NB4 (cell line): ENCODE measurements at regions not wholly inside any gene's neighbourhood (a gene's known extent, or its start where the extent isn't known, plus 50 kb on each side); places are given as distances from the start of the nearest gene placed in this dataset.

Source experiments
- DNase-seq: peaks from one replicate; pipeline ENCODE4 v3.0.0; 2010; ENCODE audit warnings: low read depth
- H3K4me3 ChIP-seq: one replicate; pipeline ENCODE4 v1.5.1; 2011; ENCODE audit warnings: mild to moderate bottlenecking, low read depth, low read length, moderate library complexity
- MYC ChIP-seq: IDR thresholded peaks from 2 replicates; pipeline ENCODE4 v1.6.1; 2011; ENCODE audit warnings: low read depth, low read length
- POLR2A ChIP-seq: IDR thresholded peaks from 2 replicates; pipeline ENCODE4 v1.6.1; 2011; ENCODE audit warnings: mild to moderate bottlenecking; ENCODE audit not compliant: insufficient read length; ENCODE audit errors: extremely low read depth
- TF ChIP-seq, protein P1 (sequence below): IDR thresholded peaks from 2 replicates; pipeline ENCODE4 v1.6.1; 2011; ENCODE audit warnings: low read depth, low read length
- TF ChIP-seq, protein P2 (sequence below): IDR thresholded peaks from one replicate; pipeline ENCODE4 v1.5.1; 2012; ENCODE audit warnings: low read depth, low read length

DNA sequence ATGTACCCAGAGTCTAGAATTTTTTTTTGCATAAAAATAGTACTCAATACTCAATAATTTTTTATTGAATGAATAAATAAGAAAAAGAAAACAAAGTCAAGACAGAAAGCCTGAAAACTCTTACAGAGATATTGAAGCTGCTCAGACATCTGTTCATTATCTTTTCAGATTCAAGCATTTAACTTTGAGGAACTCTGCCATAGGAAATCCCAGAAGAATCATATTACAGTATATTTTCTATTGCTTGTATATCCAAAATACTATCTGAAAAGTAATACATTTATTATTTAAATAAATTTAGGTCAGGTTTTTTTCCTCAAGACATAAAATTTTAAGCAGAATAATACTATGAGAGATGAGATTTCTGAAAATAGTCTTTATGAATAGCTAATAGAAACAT, 755.9 kb upstream of the ADGRL4 start:
- DNase-seq: no peak
- H3K4me3 ChIP-seq: no peak overlapping the region
- TF ChIP-seq, protein P1, sequence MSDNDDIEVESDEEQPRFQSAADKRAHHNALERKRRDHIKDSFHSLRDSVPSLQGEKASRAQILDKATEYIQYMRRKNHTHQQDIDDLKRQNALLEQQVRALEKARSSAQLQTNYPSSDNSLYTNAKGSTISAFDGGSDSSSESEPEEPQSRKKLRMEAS: no peak
- TF ChIP-seq POLR2A (no peak), MYC (no peak)
- TF ChIP-seq, protein P2, sequence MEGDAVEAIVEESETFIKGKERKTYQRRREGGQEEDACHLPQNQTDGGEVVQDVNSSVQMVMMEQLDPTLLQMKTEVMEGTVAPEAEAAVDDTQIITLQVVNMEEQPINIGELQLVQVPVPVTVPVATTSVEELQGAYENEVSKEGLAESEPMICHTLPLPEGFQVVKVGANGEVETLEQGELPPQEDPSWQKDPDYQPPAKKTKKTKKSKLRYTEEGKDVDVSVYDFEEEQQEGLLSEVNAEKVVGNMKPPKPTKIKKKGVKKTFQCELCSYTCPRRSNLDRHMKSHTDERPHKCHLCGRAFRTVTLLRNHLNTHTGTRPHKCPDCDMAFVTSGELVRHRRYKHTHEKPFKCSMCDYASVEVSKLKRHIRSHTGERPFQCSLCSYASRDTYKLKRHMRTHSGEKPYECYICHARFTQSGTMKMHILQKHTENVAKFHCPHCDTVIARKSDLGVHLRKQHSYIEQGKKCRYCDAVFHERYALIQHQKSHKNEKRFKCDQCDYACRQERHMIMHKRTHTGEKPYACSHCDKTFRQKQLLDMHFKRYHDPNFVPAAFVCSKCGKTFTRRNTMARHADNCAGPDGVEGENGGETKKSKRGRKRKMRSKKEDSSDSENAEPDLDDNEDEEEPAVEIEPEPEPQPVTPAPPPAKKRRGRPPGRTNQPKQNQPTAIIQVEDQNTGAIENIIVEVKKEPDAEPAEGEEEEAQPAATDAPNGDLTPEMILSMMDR: no peak

DNA sequence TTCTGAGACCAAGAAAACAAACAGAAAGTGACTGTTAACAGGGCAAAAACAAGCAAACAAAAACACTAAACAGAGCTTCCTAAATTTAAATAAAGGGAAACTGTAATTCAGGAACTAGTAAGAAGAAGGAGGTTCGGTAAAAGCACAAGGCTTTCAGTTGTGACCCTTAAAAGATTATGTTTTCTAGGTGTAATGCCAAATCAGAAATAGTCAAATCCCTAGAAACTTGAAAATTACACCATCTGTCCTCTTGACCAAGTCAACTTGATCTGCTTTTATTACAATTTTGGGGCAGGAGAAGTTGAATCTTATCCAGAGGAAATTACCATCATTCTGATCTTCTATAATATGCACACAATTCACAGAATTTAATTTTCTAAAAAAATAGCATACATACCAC, 754.0 kb upstream of the ADGRL4 start:
- DNase-seq: no peak
- TF ChIP-seq MYC: no peak
- no peak for TF ChIP-seq POLR2A
- TF ChIP-seq, protein P2: no peak
- TF ChIP-seq, protein P1: no peak

DNA sequence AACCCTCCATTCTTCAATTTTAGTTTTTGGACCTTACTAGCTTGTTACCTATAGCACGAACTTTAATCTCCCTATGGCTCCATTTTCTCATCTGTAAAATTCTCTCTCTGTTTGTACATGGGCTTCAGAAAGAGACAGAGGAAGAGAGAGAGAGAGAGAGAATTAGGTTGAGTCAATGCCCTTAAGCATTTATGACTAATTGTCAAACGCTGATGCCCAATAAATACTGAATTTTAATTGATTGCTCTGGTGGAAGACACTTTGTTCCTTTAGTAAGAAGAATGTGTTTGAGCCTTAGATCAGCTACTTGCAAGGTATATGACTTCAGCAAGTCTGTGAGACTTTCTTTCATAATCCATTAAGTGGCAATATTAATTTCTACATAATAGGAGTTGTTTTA, 743.1 kb upstream of the ADGRL4 start:
- no peak for DNase-seq
- no peak overlapping the region for H3K4me3 ChIP-seq
- TF ChIP-seq, protein P1: no peak
- TF ChIP-seq MYC (no peak), POLR2A (no peak)
- TF ChIP-seq, protein P2: no peak

More for the DNA sequence above, 754.0 kb upstream of the ADGRL4 start:
- H3K4me3 ChIP-seq: no peak overlapping the region

DNA sequence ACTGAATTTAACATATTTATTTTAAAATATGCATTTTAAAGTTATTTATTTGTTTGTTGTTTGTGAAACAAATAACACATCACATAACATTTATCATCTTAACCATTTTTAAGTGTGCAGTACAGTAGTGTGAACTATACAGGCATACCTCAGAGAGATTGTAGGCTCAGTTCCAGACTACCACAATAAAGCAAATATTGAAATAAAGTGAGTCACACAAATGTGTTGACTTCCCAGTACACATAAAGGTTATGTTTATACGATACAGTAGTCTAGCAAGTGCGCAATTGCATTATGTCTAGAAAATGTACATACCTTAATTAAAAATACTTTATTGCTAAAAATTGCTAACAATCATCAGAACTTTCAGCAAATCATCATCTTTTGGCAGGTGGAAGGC, 739.4 kb upstream of the ADGRL4 start:
- H3K4me3 ChIP-seq: no peak overlapping the region
- DNase-seq: no peak
- TF ChIP-seq, protein P1: no peak
- TF ChIP-seq MYC: no peak
- TF ChIP-seq POLR2A: no peak
- TF ChIP-seq, protein P2: no peak

DNA sequence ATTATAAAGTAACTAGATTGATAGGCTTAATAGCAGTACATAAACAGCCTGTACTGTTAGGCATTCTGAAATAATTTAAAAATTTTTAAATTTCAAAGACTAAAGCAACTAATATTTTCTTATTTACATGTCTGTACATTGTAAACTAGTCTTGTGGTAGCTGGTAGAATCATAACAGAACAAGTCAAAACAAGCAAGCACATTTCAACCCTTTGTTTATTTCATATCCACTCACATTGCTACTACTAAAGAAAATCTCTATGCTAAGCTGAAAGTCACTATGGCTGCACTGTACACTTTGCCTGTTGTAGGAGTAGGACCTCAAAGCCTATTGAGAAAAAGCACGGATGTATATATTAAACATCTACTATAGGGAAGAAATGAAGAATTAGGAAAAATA, 738.2 kb upstream of the ADGRL4 start:
- no peak for TF ChIP-seq POLR2A
- TF ChIP-seq MYC: no peak
- TF ChIP-seq, protein P2: no peak
- TF ChIP-seq, protein P1: no peak
- H3K4me3 ChIP-seq: no peak overlapping the region
- DNase-seq: no peak
